ENCODE measurements at regions not wholly inside any gene's neighbourhood (a gene's known extent, or its start where the extent isn't known, plus 50 kb on each side); places are given as distances from the start of the nearest gene placed in this dataset.

- no peaks in the 10 kb centered on the region for H3K9me3 Mint-ChIP-seq
- no peaks in the 10 kb centered on the region for H3K4me1 Mint-ChIP-seq
Observed at GRCh38 chr2:78407960-78408794, 617.3 kb upstream of the REG3G start.

GRCh38 chr2:78408795-78409118 is 616.7 kb upstream of the REG3G start:
- no peak for DNase-seq (ENCODE audit: low read depth, low spot score)
- Mint-ChIP-seq H3K27ac (ENCODE audit: unreplicated experiment) (no peak overlapping the region), H3K4me3 (no peak overlapping the region), H3K36me3 (ENCODE audit: low read depth) (no peaks in the 10 kb centered on the region), H3K9me3 (no peaks in the 10 kb centered on the region), H3K27me3 (ENCODE audit: low read depth) (no peaks in the 10 kb centered on the region), H3K4me1 (no peaks in the 10 kb centered on the region)
- no peak for TF ChIP-seq CTCF (conservative IDR thresholded peaks at IDR 0.05)

More at GRCh38 chr2:78407960-78408794, 617.3 kb upstream of the REG3G start:
- no peak for TF ChIP-seq CTCF (conservative IDR thresholded peaks at IDR 0.05)
- Mint-ChIP-seq H3K27ac (ENCODE audit: unreplicated experiment) (no peak overlapping the region), H3K36me3 (ENCODE audit: low read depth) (no peaks in the 10 kb centered on the region), H3K4me3 (no peak overlapping the region), H3K27me3 (ENCODE audit: low read depth) (no peaks in the 10 kb centered on the region)
- no peak for DNase-seq (ENCODE audit: low read depth, low spot score)

DNA sequence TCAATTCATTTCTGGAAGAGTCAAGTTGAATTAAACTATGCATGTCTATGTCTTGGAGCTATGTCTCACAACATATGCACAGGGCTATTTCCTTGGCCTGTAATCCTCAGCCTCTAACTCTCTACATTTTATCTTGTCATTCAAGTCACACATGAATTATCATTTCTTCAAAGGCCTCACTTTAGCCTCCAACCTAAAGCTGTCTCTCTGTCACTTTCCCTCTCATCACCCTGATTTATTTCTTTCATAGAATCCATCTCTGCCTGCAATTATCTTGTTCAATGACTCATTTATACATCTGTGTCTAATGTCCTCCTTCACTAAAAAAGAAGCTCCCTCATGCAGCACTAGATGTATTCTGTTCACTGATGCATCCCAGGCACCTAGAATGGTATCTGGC is 614.2 kb upstream of the REG3G start:
- H3K36me3 Mint-ChIP-seq (ENCODE audit: low read depth) = no peaks in the 10 kb centered on the region
- no peaks in the 10 kb centered on the region for H3K9me3 Mint-ChIP-seq
- H3K4me1 Mint-ChIP-seq = no peaks in the 10 kb centered on the region
- no peak overlapping the region for H3K4me3 Mint-ChIP-seq
- no peaks in the 10 kb centered on the region for H3K27me3 Mint-ChIP-seq (ENCODE audit: low read depth)
- DNase-seq (ENCODE audit: low read depth, low spot score) = no peak
- no peak overlapping the region for H3K27ac Mint-ChIP-seq (ENCODE audit: unreplicated experiment)
- no peak for TF ChIP-seq CTCF (conservative IDR thresholded peaks at IDR 0.05)

- Mint-ChIP-seq H3K4me3 (no peak overlapping the region), H3K9me3 (peaks cover 2% of the 10 kb centered on the region)
Observed at GRCh38 chr2:78416625-78417300, 608.7 kb upstream of the REG3G start.

GRCh38 chr2:78417355-78417754 is 608.1 kb upstream of the REG3G start:
- Mint-ChIP-seq H3K9me3 (peaks cover 2% of the 10 kb centered on the region), H3K27ac (ENCODE audit: unreplicated experiment) (no peak overlapping the region), H3K27me3 (ENCODE audit: low read depth) (no peaks in the 10 kb centered on the region), H3K4me3 (no peak overlapping the region), H3K36me3 (ENCODE audit: low read depth) (no peaks in the 10 kb centered on the region), H3K4me1 (no peaks in the 10 kb centered on the region)
- no peak for TF ChIP-seq CTCF (conservative IDR thresholded peaks at IDR 0.05)
- no peak for DNase-seq (ENCODE audit: low read depth, low spot score)

More at GRCh38 chr2:78416625-78417300, 608.7 kb upstream of the REG3G start:
- no peak for DNase-seq (ENCODE audit: low read depth, low spot score)
- no peak for TF ChIP-seq CTCF (conservative IDR thresholded peaks at IDR 0.05)
- no peaks in the 10 kb centered on the region for H3K4me1 Mint-ChIP-seq
- no peak overlapping the region for H3K27ac Mint-ChIP-seq (ENCODE audit: unreplicated experiment)
- no peaks in the 10 kb centered on the region for H3K27me3 Mint-ChIP-seq (ENCODE audit: low read depth)
- H3K36me3 Mint-ChIP-seq (ENCODE audit: low read depth) = no peaks in the 10 kb centered on the region

Data from neural crest cell (in vitro differentiated cells).